ENCODE measurements at regions not wholly inside any gene's neighbourhood (a gene's known extent, or its start where the extent isn't known, plus 50 kb on each side); places are given as distances from the start of the nearest gene placed in this dataset.

GRCh38 chr2:57343391-57344006 is 703.1 kb upstream of the VRK2 start:
- TF ChIP-seq POLR2A (IDR thresholded peaks at IDR 0.05) (no peak), CTCF (IDR thresholded peaks at IDR 0.05) (no peak)
